NCI-H1417 (cell line): ENCODE measurements at regions not wholly inside any gene's neighbourhood (a gene's known extent, or its start where the extent isn't known, plus 50 kb on each side); places are given as distances from the start of the nearest gene placed in this dataset.
"Not testable (repeated sequence)": the region's sequence is repeated elsewhere in the genome, so short reads cannot be mapped to it uniquely, and the experiment has no call there.

Experiments
- DNase-seq, 3 experiments: peaks; one replicate each; lab custom pipeline; 2025; lab: John Stamatoyannopoulos, UW

- DNase-seq = peak in 1 of 3 experiments; percentile 40
Observed at GRCh38 chr21:34219334-34220060, 144.3 kb upstream of the KCNE2 start.

DNA sequence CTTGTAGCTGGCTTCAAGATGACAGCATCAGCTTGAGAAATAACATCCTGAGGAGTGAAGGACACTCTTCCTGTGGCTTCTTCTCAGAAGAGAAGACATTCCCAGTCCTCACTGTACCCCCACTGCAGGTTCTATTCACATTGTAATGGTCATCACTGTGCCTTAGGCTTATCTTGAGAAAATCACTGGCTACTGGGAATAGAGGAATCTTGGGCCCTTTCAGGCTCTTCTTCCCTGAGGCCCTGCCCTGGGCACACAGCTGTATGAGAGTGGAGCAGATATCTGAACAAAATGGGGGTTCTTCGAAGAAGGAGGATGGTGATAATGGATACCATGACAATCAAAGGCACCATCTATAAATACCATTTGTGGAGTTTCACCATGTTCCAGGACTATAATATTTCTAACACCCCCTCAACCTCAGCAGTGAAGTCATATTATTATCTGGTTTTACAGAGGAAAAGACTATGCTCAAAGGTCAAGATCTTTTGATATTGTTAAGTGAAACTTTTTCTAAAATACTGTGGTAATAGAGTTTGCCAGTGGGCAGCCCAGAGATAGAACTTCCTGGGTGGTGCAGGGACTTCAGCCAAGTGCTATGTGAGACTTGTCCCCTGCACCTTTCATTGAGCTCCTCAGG, 143.1 kb upstream of the KCNE2 start:
- DNase-seq = no peak

- DNase-seq = no peak
Observed at GRCh38 chr21:34221331-34222030, 142.3 kb upstream of the KCNE2 start.

GRCh38 chr21:34222031-34222335, 141.8 kb upstream of the KCNE2 start:
- no peak for DNase-seq

- no peak for DNase-seq
Observed at GRCh38 chr21:34223376-34223775, 140.4 kb upstream of the KCNE2 start.

GRCh38 chr21:34227386-34227852, 136.4 kb upstream of the KCNE2 start:
- DNase-seq = no peak

DNA sequence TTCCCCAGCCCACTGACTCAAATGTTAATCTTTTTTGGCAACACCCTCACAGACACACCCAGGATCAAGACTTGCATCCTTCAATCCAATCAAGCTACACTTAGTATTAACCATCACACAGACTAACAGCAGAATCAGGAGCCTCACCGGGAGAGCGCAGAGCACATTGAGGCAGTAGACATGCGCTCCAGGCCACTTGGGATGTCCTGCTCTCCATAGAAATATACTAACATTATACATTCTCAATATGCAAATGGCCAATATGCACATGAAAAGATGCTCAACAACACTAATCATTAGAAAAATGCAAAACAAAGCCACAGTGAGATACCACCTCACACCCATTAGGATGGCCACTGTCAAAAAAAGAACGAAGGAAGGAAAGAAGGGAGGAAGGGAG, 135.0 kb upstream of the KCNE2 start:
- DNase-seq = no peak

DNA sequence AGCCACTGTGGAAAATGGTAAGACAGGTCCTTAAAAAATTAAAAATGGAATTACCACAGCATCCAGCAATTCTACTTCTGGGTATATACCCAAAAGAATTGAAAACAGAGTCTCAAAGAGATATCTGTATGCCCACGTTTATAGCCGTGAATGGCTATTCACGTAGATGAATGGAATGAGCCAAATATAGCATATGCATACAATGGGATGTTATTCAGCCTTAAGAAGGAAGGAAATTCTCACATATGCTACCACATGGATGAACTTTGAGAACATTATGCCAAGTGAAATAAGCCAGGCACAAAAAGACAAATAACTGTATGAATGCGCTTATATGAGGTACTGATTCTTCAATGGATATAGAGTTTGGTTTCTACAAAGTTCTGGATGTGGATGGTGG, 134.5 kb upstream of the KCNE2 start:
- no peak for DNase-seq

- not testable (repeated sequence) for DNase-seq
Observed at GRCh38 chr21:34233741-34234140, 130.1 kb upstream of the KCNE2 start.

DNA sequence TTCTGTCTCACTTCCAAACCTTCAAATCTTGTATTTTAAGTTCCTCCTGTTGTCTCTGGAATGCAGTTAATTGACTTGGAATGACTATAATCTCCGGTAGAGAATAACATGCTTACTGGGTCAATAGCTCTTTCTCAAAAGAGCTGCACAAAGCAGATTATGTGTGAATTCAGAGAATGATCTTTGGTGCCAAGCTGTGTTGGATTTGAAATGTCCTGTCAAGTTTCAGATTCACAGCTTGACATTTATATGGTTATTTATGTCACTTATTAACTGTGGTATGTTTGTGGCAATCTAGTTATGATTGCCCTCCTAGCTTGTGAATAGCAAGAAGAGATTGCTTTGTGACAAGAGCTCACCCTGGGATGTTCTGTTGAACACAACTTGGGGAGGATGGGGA, 128.3 kb upstream of the KCNE2 start:
- no peak for DNase-seq

DNA sequence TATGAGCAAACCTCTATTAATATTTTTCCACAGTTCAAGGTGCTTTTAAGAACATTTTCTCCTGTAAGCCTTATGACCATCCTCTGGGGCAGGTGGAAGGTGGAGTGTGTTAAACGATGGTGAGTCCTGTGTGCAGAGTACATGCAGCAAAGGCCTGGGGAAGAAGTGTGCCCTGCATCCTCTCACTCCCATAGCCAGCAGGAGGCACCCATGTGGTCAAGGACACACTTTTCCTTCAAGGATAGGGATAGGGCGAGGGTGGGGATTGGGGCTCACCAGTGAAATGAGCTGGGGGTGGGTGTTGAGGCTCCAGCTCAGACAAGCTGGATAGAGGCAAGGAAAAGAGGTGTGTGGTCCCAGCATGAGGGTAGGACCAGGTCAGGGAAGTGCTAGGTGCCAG, 120.8 kb upstream of the KCNE2 start:
- no peak for DNase-seq

GRCh38 chr21:34243562-34243961, 120.2 kb upstream of the KCNE2 start:
- peak in 2 of 3 experiments; percentile 20 to 64 for DNase-seq

DNA sequence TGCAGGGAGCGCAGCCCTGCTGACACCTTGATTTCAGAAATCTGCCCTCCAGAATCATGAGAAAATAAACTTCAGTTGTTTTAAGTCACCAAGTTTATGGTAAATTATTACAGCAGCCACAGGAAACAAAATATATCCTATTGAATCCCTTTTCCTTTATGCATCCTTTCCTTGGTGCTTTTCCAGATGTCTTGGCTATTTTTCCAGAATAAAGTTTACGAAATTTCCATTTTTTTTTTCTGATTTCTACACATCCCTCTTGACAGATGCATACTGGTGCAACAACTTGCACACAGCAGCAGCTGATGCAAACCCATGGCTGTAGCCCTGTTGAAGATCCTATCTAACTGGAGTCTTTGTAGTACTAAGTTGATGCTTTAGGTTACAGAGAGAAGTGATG, 111.1 kb upstream of the KCNE2 start:
- DNase-seq = no peak

GRCh38 chr21:34255073-34255472, 108.7 kb upstream of the KCNE2 start:
- DNase-seq = no peak

DNA sequence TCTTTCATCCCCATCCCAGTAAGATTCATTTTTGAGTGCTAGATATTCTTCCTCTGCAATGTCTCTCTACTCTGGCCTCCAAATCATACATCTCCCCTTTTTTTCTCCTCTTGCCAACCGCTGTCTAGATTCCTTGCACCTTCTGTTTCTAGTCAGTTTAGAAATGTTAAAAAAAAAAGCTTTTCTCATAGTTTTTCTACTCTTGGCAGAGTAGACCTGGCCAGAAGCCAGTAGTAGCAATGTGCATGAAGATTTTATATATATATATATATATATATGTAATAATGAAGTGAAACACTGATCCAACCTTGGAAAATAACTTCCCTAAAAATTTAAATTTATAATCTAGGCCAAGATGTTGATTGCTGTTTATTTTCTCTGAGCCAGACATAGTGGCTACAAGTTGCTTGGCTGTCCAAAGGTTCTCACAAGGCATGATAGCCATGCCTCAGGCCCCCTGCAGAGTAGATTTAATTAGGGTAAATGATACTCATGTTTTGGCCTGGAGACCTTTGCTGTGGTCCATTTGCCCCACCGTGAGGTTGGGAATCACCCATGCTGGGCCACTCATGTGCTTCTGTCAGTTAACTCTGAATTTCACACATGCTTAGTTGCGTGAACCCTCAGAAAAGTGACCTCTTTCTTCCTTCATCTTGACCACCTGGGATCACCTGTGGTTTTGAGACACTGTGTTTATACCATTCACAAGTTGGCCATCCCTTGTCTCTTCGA, 103.4 kb upstream of the KCNE2 start:
- DNase-seq = peak in 1 of 3 experiments; percentile 17

GRCh38 chr21:34261841-34262468, 101.9 kb upstream of the KCNE2 start:
- DNase-seq = no peak

DNA sequence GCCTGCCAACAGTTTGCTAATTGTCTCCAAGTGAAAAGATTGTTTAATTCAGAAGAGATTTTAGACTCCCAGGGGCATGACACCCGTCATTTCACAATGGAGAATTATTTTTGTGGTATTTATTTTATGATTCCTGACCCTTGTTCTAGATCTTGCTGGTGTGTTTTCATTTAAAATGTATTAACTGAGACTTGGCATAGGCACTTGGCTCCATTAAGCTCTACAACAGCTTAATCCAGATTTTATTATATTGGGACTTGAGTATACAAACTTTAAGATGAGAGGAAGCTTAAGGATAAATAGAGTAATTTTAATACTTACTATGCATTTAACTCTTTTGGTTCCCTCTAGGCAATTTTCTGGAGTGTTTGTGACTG, 101.3 kb upstream of the KCNE2 start:
- DNase-seq = no peak

DNA sequence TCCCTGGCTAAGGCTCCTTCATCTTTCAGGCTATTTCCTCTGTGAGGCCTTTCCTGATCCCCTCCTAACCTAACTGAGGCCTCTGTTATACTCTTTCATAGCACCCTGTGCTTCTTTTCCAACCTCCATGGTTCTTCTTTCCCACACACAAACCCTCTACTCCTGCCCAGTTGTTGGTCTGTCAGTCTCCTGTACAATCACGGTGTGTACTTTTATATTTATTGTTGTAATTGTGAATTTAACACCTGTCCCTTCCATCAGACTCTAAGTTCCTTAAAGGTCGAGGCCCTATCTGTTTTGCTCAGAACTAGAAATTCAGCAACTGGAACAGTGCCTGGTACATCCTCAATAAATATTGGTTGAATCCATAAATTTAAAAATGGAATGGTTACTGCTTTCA, 100.2 kb upstream of the KCNE2 start:
- DNase-seq = no peak

- no peak for DNase-seq
Observed at GRCh38 chr21:34266351-34266750, 97.5 kb upstream of the KCNE2 start.

DNA sequence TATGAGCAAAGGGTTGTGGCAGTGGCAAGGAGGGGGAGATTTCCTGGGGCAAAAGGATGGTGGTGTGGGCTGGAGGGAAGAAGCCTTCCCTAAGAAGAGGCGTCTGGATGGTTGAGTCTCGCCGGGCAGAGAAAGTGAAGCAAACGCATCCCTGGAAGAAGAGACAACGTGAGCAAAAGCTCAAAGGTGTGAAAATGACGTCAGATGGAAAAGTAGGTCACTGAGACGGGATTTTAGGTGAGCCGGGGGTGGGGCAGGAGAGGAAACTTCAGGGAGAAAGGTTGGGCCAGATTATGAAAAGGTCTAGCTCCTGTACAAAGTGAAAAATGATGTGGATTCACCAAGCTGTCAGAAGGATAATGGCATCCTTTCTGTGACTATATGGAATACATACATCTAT, 95.3 kb upstream of the KCNE2 start:
- DNase-seq = no peak

GRCh38 chr21:34270411-34270810, 93.4 kb upstream of the KCNE2 start:
- no peak for DNase-seq

DNA sequence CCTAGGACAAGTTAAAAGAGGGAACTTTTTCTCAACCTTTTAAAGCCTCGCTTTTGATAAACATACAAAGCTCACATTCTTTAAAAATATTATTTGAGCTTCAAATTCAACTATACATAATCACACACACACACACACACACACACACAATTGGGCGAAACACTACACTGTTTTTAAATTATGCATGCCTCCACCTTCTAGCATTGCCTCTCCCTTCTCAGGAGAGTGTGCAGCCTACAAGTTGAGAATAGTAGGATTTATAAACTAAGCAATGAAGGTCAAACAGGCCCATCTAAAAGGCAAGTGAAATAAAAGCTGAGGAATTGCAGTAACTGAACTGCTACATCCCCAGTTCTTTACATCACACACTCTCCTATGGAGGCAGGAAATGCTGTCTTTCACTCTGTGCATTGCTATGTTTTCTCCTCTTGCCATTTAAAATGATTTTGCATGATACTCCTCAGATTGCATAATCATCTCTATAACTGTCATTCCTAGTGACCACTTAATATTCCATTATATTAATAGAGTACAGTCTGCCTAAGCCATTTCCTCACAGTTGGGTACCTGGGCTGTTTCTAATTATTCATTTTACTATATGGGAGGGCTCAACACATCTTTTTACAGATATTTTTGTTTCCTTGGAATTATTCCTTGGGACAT, 92.5 kb upstream of the KCNE2 start:
- DNase-seq = no peak
